ENCODE measurements at regions not wholly inside any gene's neighbourhood (a gene's known extent, or its start where the extent isn't known, plus 50 kb on each side); places are given as distances from the start of the nearest gene placed in this dataset.

DNA sequence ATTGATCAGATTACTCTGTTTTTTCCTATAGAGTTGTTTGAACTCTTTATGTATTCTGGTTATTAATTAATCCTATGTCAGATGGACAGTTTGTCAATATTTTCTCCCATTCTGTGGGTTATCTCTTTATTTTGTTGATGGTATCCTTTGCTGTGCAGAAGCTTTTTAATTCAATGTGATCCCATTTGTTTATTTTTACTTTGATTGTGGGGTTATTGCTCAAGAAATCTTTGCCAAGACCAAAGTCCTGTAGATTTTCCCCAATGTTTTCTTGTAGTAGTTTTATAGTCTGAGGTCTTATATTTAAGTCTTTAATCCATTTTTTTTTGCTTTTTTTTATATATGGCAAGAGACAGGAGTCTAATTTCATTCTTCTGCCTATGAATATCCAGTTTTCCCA, 86.2 kb upstream of the FIGN start:
- no peak for DNase-seq (ENCODE audit: extremely low spot score)
- no peak overlapping the region for H3K27ac ChIP-seq (replicated peaks in 1 of 4)
- H3K4me3 ChIP-seq = no peak overlapping the region
- no peaks in the 10 kb centered on the region for H3K4me1 ChIP-seq
- no peaks in the 10 kb centered on the region for H3K36me3 ChIP-seq
- peaks cover 0 to 6% (median 2%) of the 10 kb centered on the region in 4 donors for H3K9me3 ChIP-seq
- TF ChIP-seq, protein P1, sequence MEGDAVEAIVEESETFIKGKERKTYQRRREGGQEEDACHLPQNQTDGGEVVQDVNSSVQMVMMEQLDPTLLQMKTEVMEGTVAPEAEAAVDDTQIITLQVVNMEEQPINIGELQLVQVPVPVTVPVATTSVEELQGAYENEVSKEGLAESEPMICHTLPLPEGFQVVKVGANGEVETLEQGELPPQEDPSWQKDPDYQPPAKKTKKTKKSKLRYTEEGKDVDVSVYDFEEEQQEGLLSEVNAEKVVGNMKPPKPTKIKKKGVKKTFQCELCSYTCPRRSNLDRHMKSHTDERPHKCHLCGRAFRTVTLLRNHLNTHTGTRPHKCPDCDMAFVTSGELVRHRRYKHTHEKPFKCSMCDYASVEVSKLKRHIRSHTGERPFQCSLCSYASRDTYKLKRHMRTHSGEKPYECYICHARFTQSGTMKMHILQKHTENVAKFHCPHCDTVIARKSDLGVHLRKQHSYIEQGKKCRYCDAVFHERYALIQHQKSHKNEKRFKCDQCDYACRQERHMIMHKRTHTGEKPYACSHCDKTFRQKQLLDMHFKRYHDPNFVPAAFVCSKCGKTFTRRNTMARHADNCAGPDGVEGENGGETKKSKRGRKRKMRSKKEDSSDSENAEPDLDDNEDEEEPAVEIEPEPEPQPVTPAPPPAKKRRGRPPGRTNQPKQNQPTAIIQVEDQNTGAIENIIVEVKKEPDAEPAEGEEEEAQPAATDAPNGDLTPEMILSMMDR (IDR thresholded peaks at IDR 0.05) = no peak
- TF ChIP-seq POLR2AphosphoS5 (IDR thresholded peaks at IDR 0.05) = no peak
- no peak for TF ChIP-seq EP300 (IDR thresholded peaks at IDR 0.05)
- TF ChIP-seq POLR2A (IDR thresholded peaks at IDR 0.05; ENCODE audit: low read depth) = no peak
- intact Hi-C loops (cut with DNase I) = no loop called here
- H3K27me3 ChIP-seq = no peaks in the 10 kb centered on the region

DNA sequence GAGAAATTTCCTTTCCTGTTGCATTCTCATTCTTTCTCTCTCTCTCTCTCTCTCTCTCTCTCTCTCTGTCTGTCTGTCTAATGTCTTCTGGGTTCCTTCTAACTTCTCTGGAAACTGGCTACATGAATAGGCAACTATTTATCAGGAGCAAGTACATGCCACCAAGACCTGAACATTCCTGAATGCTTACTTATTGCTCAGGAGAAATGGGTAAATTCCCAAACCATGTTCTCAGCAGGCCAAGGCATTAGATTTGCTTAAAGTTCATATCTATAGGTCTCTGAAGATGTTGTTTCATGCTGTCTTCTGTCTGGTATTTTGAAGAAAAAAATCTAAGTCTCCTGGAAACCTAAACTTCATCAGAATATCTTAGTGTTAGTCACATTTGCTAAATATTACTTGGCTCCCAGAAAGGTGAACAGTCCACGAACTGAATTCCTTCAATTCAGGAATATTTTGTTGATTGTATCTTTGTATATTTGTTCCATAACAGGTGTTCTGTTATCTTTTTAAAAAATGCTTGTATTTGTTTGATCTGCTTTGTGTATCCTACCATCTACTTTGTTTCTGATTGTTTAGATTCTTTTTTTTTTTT, 77.2 kb upstream of the FIGN start:
- no peaks in the 10 kb centered on the region for H3K4me1 ChIP-seq
- H3K27ac ChIP-seq (replicated peaks in 1 of 4) = no peak overlapping the region
- intact Hi-C loops (cut with DNase I) = no loop called here
- DNase-seq (ENCODE audit: extremely low spot score) = no peak
- no peak overlapping the region for H3K4me3 ChIP-seq
- H3K36me3 ChIP-seq = no peaks in the 10 kb centered on the region
- H3K27me3 ChIP-seq = no peaks in the 10 kb centered on the region
- peaks cover 0 to 11% (median 2%) of the 10 kb centered on the region in 4 donors for H3K9me3 ChIP-seq
- TF ChIP-seq EP300 (IDR thresholded peaks at IDR 0.05) (no peak), POLR2AphosphoS5 (IDR thresholded peaks at IDR 0.05) (no peak), POLR2A (IDR thresholded peaks at IDR 0.05; ENCODE audit: low read depth) (no peak)
- TF ChIP-seq, protein P1 (IDR thresholded peaks at IDR 0.05) = no peak
- 80% methylated on average over 1 of the region's 1 CpG for WGBS

DNA sequence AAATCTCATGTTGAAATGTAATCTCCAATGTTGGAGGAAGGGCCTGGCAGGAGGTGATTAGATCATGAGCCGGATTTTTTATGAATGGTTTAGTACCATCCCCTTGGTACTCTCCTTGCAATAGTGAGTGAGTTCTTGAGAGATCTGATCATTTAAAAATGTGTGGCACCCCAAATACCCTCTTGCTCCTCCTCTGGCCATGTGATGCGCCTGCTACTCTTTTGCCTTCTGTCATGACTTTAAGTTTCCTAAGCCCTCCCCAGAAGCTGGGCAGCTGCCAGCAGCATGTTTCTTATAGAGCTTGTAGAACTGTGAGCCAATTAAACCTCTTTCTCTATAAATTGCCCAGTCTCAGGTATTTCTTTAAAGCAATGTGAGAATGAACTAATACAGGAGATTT, 72.6 kb upstream of the FIGN start:
- H3K36me3 ChIP-seq = no peaks in the 10 kb centered on the region
- no peak for TF ChIP-seq POLR2A (IDR thresholded peaks at IDR 0.05; ENCODE audit: low read depth)
- no peak for TF ChIP-seq POLR2AphosphoS5 (IDR thresholded peaks at IDR 0.05)
- TF ChIP-seq, protein P1 (IDR thresholded peaks at IDR 0.05) = no peak
- TF ChIP-seq EP300 (IDR thresholded peaks at IDR 0.05) = no peak
- H3K9me3 ChIP-seq = no peaks in the 10 kb centered on the region
- 96% methylated on average over 2 of the region's 2 CpGs for WGBS
- H3K4me1 ChIP-seq = no peaks in the 10 kb centered on the region
- H3K27me3 ChIP-seq = no peaks in the 10 kb centered on the region
- no peak for DNase-seq (ENCODE audit: extremely low spot score)
- intact Hi-C loops (cut with DNase I) = no loop called here
- H3K27ac ChIP-seq (replicated peaks in 1 of 4) = no peak overlapping the region
- no peak overlapping the region for H3K4me3 ChIP-seq

DNA sequence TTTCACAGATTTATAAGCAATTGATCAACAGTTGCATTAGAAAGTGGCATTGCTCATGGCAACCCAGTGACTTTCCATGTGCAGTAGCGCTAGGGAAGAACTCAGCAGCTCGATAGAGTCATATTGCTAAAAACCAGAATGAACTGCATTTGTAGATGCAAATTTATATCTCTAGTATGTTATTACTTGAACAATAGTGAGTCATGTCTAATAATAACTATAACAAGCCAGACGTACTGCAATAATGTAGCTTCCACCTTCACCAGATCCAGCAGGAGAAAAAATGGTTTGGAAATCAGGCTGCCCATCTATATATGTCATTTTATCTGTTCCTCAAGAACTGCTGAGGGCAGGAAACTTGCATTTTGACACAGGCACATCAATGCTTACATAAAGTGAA, 66.5 kb upstream of the FIGN start:
- TF ChIP-seq, protein P1 (IDR thresholded peaks at IDR 0.05) = no peak
- no peak for TF ChIP-seq POLR2AphosphoS5 (IDR thresholded peaks at IDR 0.05)
- no peak for TF ChIP-seq EP300 (IDR thresholded peaks at IDR 0.05)
- no peak for TF ChIP-seq POLR2A (IDR thresholded peaks at IDR 0.05; ENCODE audit: low read depth)
- Histone ChIP-seq H3K36me3 (no peaks in the 10 kb centered on the region), H3K27ac (replicated peaks in 1 of 4) (no peak overlapping the region), H3K27me3 (no peaks in the 10 kb centered on the region), H3K4me1 (peaks cover 0 to 9% (median 2%) of the 10 kb centered on the region in 4 donors), H3K9me3 (no peaks in the 10 kb centered on the region), H3K4me3 (no peak overlapping the region)
- intact Hi-C loops (cut with DNase I) = no loop called here
- DNase-seq (ENCODE audit: extremely low spot score) = no peak
- WGBS = 70% methylated on average over 3 of the region's 3 CpGs

DNA sequence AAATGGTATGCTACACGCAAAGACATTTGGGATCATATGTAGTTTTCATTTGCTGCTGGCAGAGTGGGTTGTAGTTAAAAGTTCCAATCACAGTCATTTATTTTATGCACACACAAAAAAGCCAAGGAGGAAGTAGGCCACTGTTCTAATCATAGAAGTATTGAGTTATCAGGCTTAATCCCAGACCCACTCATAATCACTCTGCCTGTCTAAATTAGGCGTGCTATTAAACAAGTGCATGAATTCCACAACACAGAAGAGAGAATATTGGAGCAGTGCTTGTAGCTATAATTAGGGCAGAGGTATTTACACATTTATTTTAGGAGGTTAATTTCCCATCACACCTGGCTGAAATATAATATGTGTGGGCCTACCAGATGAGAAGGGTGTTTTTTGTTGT, 65.7 kb upstream of the FIGN start:
- Histone ChIP-seq H3K4me3 (no peak overlapping the region), H3K27me3 (no peaks in the 10 kb centered on the region), H3K36me3 (no peaks in the 10 kb centered on the region), H3K4me1 (peaks cover 0 to 9% (median 2%) of the 10 kb centered on the region in 4 donors), H3K9me3 (no peaks in the 10 kb centered on the region), H3K27ac (replicated peaks in 1 of 4) (no peak overlapping the region)
- intact Hi-C loops (cut with DNase I) = no loop called here
- TF ChIP-seq, protein P1 (IDR thresholded peaks at IDR 0.05) = no peak
- TF ChIP-seq POLR2A (IDR thresholded peaks at IDR 0.05; ENCODE audit: low read depth) (no peak), POLR2AphosphoS5 (IDR thresholded peaks at IDR 0.05) (no peak), EP300 (IDR thresholded peaks at IDR 0.05) (no peak)
- 77% methylated on average over 2 of the region's 2 CpGs for WGBS
- no peak for DNase-seq (ENCODE audit: extremely low spot score)

All from esophagus muscularis mucosa (tissue), 4 donors.